HT1080 (cell line): ENCODE measurements at regions not wholly inside any gene's neighbourhood (a gene's known extent, or its start where the extent isn't known, plus 50 kb on each side); places are given as distances from the start of the nearest gene placed in this dataset.

ENCODE experiments used
- DNase-seq: peaks from one replicate; pipeline ENCODE4 v3.0.0-alpha.2; 2015; ENCODE audit warnings: low read depth

- no peak for DNase-seq
These were observed 177.8 kb upstream of the HAND2 start for GRCh38 chr4:173707658-173708419.

DNA sequence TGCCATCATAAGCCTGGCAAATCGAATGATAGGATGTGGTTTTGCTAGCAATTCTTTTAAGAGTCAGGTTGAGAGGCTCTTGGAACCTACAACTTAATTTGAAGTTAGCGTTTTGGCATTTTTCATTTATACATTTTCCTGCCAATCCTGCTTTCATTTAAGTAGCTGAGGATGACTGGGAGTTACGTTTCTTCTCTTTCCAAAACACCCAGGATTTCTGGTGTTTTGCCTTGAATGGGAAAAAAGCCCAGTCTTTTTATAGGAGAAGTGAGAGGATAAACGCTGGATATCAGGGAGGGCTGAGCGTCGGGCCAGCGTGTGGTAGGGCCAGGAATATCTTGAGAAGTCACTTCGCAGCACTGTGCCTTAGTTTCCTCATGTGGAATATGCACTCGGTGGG, 174.2 kb upstream of the HAND2 start:
- DNase-seq, result no peak

DNA sequence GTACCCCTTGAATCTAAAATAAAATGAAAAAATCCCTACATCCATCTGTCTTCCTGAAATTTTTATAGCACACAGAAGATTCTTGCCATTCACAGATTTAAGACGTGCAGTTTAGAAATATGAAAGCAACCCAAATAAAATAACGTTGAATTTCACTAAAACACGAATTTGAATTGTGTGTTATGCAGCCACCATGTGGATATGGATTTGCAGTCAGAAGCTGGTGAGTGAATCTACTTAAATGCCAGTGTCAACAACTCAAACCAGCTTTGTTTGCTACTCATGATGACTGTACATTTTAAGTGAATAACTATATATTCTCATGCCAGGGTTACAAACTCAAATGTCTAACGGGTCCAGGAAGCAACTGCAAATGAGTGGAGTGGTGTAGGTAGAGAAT, 173.0 kb upstream of the HAND2 start:
- DNase-seq, result no peak

DNA sequence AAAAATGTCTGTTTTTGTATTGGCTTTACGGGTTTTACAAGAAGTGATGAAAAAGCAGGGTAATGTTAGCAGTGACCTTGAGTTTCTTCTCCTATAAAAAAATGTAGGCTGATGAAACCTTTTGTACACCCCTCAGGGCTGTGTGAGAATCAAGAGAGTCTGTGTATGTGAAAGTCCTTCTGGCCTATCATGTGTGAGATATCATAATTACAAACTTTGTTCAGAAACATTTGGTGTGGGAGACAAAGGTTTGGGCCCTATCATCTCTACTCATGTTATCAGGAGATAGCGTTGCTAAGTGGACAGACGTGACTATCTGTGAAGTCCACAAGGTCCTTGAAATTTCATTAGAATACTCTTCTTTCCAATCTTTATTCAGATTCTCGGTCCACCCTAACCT, 170.6 kb upstream of the HAND2 start:
- no peak for DNase-seq

DNA sequence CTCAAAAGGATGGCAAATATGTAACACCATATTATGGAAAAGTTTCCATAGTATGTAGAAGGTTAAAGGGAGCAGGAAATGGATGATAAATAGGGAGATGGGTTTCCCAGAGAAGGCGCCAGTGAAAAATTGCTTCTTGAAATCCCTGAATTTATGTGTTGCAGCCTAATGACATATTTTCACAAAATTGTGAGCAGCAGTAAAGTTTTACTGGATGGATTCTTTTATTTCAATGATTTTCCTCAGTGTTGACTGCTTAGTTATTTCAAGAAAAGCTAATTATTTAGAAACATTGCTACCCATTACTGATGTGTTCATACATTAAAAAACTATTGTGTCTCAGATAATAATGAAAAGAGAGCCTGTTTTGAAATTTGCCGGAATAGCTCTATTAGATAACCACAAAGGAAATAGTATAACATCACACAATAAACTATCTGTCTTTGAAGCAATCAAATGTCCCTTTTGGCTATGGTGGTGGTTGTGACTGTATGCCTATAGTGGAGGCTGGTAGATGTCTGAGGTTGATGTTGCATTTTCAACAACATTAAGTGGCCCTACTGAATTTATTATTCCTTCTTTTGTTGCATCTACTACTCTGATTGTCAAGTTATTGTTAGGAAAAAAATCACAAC, 169.9 kb upstream of the HAND2 start:
- no peak for DNase-seq

DNA sequence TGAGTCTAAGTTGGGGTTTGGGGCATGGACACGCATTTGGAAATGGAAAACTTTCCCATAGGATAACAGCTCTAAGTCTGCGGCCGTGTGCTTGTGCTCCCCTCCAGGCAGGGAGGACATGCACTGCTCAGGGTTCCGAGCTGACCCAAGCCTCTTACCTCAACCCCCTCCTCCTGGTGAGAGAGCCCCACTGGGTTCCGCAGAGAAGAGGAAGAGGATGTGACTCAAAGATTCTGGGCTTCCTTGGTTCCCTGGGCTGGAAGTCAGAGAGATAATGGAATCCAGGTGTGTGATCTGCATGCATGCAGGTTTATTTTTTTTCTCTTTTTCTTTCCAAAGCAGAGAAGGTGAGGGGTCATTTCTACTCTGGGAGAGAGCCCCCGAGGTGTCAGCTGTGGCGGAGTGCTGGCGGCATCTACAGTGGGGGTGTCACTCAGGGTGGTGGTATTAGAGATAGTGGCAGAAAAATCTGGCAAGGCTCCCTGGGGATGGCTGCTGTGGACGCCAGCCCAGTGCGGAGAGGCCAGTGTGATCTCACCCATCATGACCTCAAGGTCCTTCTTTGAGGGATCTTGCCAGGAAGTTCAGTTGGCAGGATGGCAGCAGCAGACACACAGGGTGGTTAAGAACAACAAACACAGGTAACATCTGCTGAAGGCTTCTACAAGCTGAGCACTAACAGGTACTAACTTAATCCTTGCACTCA, 168.7 kb upstream of the HAND2 start:
- DNase-seq, result peak; percentile 24

DNA sequence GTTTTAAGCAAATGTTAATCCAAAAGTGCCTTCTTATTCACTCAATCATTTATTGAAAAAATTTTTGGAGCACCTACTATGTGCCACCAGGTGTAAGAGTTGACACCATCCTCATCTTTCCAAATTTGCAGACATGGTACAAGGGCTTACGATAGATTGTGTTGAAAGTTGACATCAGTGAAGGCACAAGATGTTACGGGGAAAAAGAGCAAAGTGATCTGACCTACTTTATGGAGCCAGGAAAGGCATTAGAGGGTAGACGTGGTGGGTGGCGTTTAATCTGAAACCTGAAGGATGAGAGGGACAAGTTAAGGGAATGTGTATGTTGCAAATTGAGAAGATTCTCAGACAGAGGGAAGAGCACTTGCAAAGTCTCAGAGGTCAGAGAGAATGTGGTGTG, 167.8 kb upstream of the HAND2 start:
- DNase-seq, result no peak

- no peak for DNase-seq
These were observed 166.5 kb upstream of the HAND2 start for GRCh38 chr4:173696551-173696950.

DNA sequence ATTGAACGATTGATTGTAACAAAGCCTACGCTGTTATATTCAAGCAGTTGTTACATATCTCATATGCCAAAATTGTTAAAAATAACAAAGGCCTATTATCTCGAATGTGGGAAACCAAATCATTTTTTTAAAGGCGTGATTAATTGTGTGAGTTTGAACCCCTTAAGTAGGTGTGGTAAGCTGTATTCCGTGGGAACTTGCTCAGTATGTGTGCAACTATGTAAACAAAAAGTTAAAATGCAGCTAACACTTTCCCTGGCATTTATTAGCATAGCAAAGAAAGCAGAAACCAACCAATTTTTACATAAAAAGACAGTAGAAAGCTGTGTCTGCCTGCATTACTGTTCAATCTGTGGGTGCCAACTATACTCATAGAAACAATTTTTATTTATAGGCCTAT, 166.0 kb upstream of the HAND2 start:
- DNase-seq, result no peak

DNA sequence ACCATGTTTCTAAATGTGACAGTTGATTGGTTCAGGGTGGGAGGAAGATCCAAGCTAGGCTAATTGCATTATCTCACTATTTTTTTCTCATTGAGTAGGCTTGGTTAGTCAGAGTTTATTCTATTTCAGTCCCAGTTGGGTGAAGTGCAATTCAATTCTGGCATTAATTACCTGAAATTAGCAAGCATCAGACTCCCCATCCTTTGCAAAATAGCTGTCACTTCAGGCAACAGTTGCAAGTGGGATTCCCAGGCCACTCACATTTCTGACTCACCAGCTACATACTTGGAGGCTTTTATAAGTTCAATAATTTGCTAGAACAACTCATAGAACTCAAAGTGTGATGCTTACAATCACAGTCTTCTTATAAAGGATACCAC, 155.8 kb upstream of the HAND2 start:
- DNase-seq, result peak; percentile 28

- DNase-seq, result no peak
These were observed 155.3 kb upstream of the HAND2 start for GRCh38 chr4:173685165-173685830.

DNA sequence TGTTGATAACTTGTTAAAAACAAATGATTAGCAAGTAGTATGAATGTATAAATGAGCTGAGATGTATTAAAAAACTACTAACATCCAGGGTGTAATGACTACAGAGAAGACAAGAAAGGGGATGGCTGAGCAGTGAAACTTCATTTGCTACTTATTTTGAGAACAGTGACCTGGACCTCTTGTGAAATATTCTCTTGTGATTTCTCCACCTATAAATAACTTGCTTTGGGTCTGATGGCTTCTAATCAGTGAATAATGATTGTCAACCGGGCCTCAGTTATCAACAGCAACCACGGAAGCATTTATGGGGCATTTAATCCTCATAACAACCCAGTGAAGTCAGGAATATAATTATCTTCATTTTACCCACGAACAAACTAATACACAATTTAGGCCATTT, 154.2 kb upstream of the HAND2 start:
- no peak for DNase-seq

- DNase-seq, result no peak
These were observed 152.6 kb upstream of the HAND2 start for GRCh38 chr4:173682609-173683008.

DNA sequence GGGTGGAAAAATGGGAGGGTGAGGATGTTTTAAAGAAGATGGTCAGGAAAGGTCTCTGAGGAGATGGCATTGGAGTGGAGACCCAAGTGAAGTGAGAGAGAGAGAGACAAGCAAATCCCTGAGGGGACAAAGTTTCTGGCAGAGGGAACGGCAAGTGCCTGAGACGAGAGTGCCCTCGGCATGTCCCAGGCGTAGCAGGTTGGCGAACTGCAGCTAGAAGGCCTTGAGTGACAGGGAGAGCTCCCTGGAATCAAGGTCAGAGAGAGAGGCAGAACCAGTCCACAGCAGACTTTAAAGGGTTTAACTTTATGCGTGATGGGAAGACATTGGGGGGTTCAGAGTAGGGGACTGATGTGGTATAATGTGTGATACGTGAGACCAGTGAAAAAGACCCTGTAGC, 150.2 kb upstream of the HAND2 start:
- no peak for DNase-seq

GRCh38 chr4:173675446-173675845, 145.4 kb upstream of the HAND2 start:
- DNase-seq, result no peak

GRCh38 chr4:173669460-173670179, 139.6 kb upstream of the HAND2 start:
- DNase-seq, result no peak

GRCh38 chr4:173661001-173661400, 131.0 kb upstream of the HAND2 start:
- DNase-seq, result no peak

- DNase-seq, result no peak
These were observed 126.9 kb upstream of the HAND2 start for GRCh38 chr4:173656898-173657297.

DNA sequence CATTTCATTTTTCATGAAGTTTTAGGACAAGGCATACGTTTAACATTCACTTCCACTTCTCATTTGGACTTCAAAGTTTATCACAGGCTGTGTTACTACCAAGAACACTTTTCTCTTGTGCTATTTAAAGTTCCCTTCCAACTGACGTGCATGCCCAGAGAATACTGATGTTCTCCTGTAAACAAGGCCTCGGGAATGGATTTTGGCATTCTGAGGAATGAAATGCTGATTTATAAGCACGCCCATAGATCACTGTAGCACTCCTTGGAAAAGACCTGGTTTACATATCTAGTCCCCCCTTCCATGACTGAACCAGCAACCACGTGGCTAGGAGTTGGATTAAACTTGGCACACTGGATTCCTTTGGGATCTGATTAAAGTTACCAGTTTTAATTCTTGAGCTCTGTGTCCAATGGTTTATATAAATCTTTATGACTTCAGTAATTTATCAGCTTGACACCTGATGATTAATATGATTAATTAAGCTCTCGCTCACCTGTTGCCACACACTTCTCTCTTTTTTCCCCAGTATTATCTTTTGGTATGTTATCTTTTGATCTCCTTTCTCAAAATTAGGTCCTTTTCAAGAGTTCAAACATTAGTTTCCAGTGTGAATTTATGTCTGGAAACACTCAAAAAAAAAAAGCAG, 122.4 kb upstream of the HAND2 start:
- no peak for DNase-seq

DNA sequence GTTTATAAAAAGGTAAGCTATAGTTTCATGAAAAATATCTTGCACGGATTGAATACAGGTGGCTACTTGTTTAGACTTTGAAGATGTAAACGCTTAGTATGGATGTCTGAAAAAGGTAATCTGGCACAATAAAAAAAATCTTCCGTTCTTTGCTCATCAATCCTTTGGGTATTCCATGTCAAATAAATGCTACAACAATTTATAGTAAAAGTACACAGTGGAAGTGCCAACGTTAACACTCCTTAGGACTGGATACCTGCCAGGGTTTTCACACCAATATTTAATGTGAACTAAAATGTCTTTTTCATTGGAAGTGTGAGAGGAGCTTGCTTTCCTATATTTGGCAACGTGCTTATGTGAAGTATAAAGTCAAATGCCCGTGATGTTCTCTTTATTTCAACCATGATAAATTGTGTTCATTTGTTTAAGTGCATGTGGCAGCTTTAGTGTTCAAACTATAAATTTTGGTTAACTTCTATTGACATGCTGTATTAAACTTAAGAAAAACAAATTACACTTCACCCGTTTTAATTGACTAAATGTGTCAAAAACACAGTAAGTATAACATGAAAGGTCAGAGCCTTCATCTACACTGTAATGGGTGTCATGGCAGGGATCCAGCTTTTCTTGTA, 121.7 kb upstream of the HAND2 start:
- no peak for DNase-seq

- DNase-seq, result no peak
These were observed 117.9 kb upstream of the HAND2 start for GRCh38 chr4:173647902-173648301.
